Vagina (tissue), 2 donors: ENCODE measurements at regions not wholly inside any gene's neighbourhood (a gene's known extent, or its start where the extent isn't known, plus 50 kb on each side); places are given as distances from the start of the nearest gene placed in this dataset.

Source experiments
- DNase-seq, 2 donors: peaks; one replicate each; pipeline ENCODE4 v3.0.0-alpha.2; 2017; ENCODE audit errors: extremely low spot score in 2 of 2
- H3K27ac ChIP-seq: fragments of 200-600 bp; sonication (generic); one replicate; pipeline ENCODE4 v1.5.1; 2019
- H3K27me3 ChIP-seq: fragments of 200-600 bp; sonication (generic); one replicate; pipeline ENCODE4 v1.5.1; 2019
- H3K36me3 ChIP-seq, 2 donors: fragments of 200-600 bp; sonication (generic); one replicate each; pipeline ENCODE4 v1.5.1; 2017 to 2019
- H3K4me1 ChIP-seq: fragments of 200-600 bp; sonication (generic); one replicate; pipeline ENCODE4 v1.5.1; 2019
- H3K4me3 ChIP-seq, 2 donors: fragments of 200-600 bp; sonication (generic); 1 replicate in 1 of 2; 2 replicates in 1 of 2; pipeline ENCODE4 v1.5.1; 2016 to 2019
- H3K9me3 ChIP-seq: fragments of 200-600 bp; sonication (generic); one replicate; pipeline ENCODE4 v1.5.1; 2019
- POLR2A ChIP-seq, 2 donors: fragments of 450-650 bp; IDR thresholded peaks; one replicate each; pipeline ENCODE4 v1.6.1; 2017; ENCODE audit warnings: antibody characterized with exemption in 2 of 2, mild to moderate bottlenecking in 2 of 2, moderate library complexity in 2 of 2
- POLR2AphosphoS5 ChIP-seq, 2 donors: sonication (generic); formaldehyde crosslinking; IDR thresholded peaks; one replicate each; pipeline ENCODE4 v1.9.0; 2017; ENCODE audit warnings: antibody characterized with exemption in 2 of 2, mild to moderate bottlenecking in 2 of 2, low read depth in 1 of 2; ENCODE audit not compliant: insufficient read depth in 1 of 2
- intact Hi-C: fragments of 100-400 bp; cut with DNase I; formaldehyde crosslinking; loops from one replicate; pipeline ENCODE4 v1.15.1; 2023
- TF ChIP-seq, protein P1 (sequence below), 3 experiments: fragments of 450-650 bp in 2 of 3; fragments of 200-600 bp in 1 of 3; sonication (generic) in 1 of 3; IDR thresholded peaks; one replicate each; pipeline ENCODE4 v1.5.1; 2017 to 2019; ENCODE audit warnings: antibody characterized with exemption in 3 of 3, mild to moderate bottlenecking in 2 of 3, moderate library complexity in 2 of 3

DNA sequence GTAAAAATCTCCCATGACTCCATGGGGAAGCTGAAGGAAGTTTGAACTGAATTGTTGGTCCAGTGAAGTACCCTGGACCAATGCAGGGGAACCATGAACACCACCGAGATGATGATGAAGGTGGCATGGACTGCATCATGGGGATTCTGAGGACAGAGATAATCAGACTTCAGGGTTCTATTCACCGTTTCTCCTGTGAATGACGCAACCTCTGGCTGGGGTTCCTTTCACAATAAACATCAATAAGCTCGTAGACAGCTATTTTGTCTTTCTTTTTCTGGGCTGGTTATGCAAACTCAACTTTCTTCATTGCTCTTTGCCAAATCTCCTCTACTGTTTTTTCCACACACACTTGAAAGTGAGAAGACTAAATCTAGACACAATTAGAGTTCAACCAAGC is 87.9 kb upstream of the NKX2-2 start:
- H3K36me3 ChIP-seq: no peaks in the 10 kb centered on the region
- no peak overlapping the region for H3K4me3 ChIP-seq
- no peaks in the 10 kb centered on the region for H3K27me3 ChIP-seq
- intact Hi-C loops: no loop called here
- DNase-seq: no peak
- no peaks in the 10 kb centered on the region for H3K4me1 ChIP-seq
- no peaks in the 10 kb centered on the region for H3K9me3 ChIP-seq
- no peak overlapping the region for H3K27ac ChIP-seq
- TF ChIP-seq, protein P1, sequence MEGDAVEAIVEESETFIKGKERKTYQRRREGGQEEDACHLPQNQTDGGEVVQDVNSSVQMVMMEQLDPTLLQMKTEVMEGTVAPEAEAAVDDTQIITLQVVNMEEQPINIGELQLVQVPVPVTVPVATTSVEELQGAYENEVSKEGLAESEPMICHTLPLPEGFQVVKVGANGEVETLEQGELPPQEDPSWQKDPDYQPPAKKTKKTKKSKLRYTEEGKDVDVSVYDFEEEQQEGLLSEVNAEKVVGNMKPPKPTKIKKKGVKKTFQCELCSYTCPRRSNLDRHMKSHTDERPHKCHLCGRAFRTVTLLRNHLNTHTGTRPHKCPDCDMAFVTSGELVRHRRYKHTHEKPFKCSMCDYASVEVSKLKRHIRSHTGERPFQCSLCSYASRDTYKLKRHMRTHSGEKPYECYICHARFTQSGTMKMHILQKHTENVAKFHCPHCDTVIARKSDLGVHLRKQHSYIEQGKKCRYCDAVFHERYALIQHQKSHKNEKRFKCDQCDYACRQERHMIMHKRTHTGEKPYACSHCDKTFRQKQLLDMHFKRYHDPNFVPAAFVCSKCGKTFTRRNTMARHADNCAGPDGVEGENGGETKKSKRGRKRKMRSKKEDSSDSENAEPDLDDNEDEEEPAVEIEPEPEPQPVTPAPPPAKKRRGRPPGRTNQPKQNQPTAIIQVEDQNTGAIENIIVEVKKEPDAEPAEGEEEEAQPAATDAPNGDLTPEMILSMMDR (IDR thresholded peaks at IDR 0.05): no peak
- no peak for TF ChIP-seq POLR2AphosphoS5 (IDR thresholded peaks at IDR 0.05; ENCODE audit: insufficient read depth in 1 of 2, low read depth in 1 of 2)
- no peak for TF ChIP-seq POLR2A (IDR thresholded peaks at IDR 0.05)

DNA sequence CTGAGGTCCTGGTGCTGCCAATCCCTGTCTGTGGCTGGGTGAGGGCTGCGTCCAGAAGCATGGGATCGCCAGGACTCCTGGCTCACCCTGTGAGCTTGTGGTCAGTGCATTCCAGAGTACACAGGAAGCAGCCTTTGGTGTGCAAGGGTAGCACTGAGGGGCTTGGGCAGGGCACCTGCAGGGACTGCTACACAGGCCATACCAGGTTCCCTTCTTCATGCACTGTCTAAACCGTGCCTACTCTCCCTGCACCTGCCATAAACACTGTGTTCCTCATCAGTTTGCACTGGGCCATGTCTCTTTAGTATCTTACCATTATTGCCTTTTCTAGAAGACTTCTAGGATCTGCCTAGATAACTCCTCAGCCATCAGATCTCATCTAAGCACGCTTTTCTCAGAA is 72.8 kb upstream of the NKX2-2 start:
- intact Hi-C loops: loop anchor here (1.0 kb wide), 1 partner anchor 24 kb away; no protein-coding TSS in a partner anchor

DNA sequence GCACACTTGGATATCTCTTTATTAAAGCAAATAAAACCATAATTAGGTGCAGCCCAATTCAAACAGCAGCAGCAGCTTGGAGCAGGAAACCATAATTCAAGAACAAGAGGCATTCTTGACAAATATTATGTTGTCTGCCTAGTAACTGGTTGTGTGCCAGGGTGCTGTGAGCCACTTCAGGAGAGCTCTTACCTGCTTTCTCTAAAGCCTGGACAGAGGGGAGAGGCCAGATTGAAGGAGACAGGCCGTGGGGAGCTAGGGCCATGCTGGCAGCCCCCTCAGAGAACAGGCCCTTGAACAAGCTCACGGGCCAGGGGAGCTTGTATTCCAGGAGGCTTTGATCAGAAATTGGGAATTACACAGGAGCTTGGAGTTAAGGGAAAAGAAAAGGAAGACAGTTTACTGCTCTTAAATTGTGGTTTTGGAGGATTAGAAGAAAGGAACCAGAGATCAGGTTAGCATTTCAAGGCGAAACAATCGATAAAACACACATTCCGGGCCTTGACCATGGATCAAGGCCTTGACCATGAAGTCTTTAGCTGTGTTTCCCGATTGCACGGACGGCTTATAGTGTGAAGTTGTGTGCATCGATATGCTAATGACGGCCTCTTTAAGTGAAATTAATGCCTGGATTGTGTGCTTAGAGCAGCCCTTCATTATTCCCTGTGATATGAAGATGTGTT is 69.8 kb upstream of the NKX2-2 start:
- intact Hi-C loops: no loop called here
- Histone ChIP-seq H3K4me3 (no peak overlapping the region), H3K36me3 (no peaks in the 10 kb centered on the region), H3K4me1 (no peaks in the 10 kb centered on the region), H3K9me3 (no peaks in the 10 kb centered on the region), H3K27me3 (no peaks in the 10 kb centered on the region), H3K27ac (no peak overlapping the region)
- no peak for DNase-seq
- TF ChIP-seq POLR2AphosphoS5 (IDR thresholded peaks at IDR 0.05; ENCODE audit: insufficient read depth in 1 of 2, low read depth in 1 of 2) (no peak), POLR2A (IDR thresholded peaks at IDR 0.05) (no peak)
- TF ChIP-seq, protein P1 (IDR thresholded peaks at IDR 0.05): no peak

More for the DNA sequence above, 72.8 kb upstream of the NKX2-2 start:
- no peak for TF ChIP-seq POLR2AphosphoS5 (IDR thresholded peaks at IDR 0.05; ENCODE audit: insufficient read depth in 1 of 2, low read depth in 1 of 2)
- TF ChIP-seq, protein P1 (IDR thresholded peaks at IDR 0.05): no peak
- TF ChIP-seq POLR2A (IDR thresholded peaks at IDR 0.05): no peak
- no peaks in the 10 kb centered on the region for H3K9me3 ChIP-seq
- H3K4me3 ChIP-seq: no peak overlapping the region
- H3K27ac ChIP-seq: no peak overlapping the region
- H3K4me1 ChIP-seq: no peaks in the 10 kb centered on the region
- DNase-seq: no peak
- no peaks in the 10 kb centered on the region for H3K27me3 ChIP-seq
- no peaks in the 10 kb centered on the region for H3K36me3 ChIP-seq

DNA sequence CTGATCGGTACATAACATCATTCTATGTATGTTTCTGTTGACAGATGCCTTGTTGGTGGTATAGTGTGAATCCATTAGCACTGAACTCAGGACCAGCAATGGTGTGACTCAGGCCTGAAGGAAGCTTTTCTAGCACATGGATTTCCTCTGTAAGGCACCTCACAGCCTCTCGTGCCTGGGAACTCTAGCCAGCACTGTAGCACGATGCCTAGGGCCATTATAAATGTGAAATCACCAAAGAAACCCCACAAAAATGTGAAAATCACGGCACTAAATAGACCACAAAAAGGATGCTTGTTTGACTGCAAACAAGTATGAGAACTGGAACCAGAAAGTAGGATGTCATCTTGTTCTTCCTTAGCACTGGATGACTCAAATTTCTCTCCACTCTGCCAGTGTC is 63.7 kb upstream of the NKX2-2 start:
- TF ChIP-seq POLR2AphosphoS5 (IDR thresholded peaks at IDR 0.05; ENCODE audit: insufficient read depth in 1 of 2, low read depth in 1 of 2) (no peak), POLR2A (IDR thresholded peaks at IDR 0.05) (no peak)
- TF ChIP-seq, protein P1 (IDR thresholded peaks at IDR 0.05): no peak
- no peak overlapping the region for H3K4me3 ChIP-seq
- H3K9me3 ChIP-seq: no peaks in the 10 kb centered on the region
- H3K27me3 ChIP-seq: no peaks in the 10 kb centered on the region
- peak in 1 of 2 donors; percentile 52 for DNase-seq
- intact Hi-C loops: no loop called here
- H3K36me3 ChIP-seq: no peaks in the 10 kb centered on the region
- H3K4me1 ChIP-seq: no peaks in the 10 kb centered on the region
- H3K27ac ChIP-seq: no peak overlapping the region

DNA sequence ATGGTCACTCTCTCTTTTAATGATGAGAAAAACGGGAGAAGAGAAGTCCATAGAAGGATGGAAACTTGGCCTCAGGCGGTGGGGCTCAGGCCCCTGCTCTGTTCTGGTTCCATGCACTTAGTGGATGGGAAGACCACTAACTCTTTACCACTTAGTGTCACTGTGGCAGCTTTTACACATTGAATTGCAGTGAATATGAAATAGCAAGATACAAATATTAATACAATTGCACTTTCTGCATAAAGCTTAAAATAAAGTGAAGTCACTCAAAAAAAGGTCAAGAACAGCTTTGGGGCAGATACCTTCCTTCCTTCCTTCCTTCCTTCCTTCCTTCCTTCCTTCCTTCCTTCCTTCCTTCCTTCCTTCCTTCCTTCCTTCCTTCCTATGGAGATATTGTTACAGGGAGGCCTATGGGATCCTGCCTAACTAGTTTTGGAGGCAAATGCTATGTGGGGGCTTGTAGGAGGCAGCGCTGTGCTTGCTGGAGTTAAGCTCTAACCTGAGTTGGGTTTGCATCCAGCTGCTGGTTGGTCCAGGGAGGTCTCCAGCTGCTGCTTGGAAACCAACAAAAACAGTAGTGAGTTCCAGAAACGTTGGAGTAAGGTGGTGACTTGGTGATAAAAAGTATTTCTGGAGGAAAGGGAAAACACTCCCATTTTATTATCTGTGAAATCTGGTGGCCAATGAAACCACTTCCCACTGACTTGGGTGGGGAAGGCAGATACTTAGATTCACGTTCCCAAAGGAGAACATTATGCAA is 62.3 kb upstream of the NKX2-2 start:
- no peak overlapping the region for H3K4me3 ChIP-seq
- no peak for TF ChIP-seq POLR2A (IDR thresholded peaks at IDR 0.05)
- no peak for TF ChIP-seq POLR2AphosphoS5 (IDR thresholded peaks at IDR 0.05; ENCODE audit: insufficient read depth in 1 of 2, low read depth in 1 of 2)
- TF ChIP-seq, protein P1 (IDR thresholded peaks at IDR 0.05): no peak
- H3K27ac ChIP-seq: no peak overlapping the region
- intact Hi-C loops: no loop called here
- no peaks in the 10 kb centered on the region for H3K27me3 ChIP-seq
- no peaks in the 10 kb centered on the region for H3K9me3 ChIP-seq
- no peaks in the 10 kb centered on the region for H3K36me3 ChIP-seq
- no peaks in the 10 kb centered on the region for H3K4me1 ChIP-seq
- peak in 1 of 2 donors; percentile 29 for DNase-seq
